ENCODE measurements at regions not wholly inside any gene's neighbourhood (a gene's known extent, or its start where the extent isn't known, plus 50 kb on each side); places are given as distances from the start of the nearest gene placed in this dataset.

- TF ChIP-seq CTCF (conservative IDR thresholded peaks at IDR 0.05) = no peak
- TF ChIP-seq EZH2 (IDR thresholded peaks at IDR 0.05; ENCODE audit: low read depth) = no peak
These were observed 140.4 kb upstream of the MMADHC start for GRCh38 chr2:149727927-149728326.

All from PC-9 (cell line).